ENCODE measurements at regions not wholly inside any gene's neighbourhood (a gene's known extent, or its start where the extent isn't known, plus 50 kb on each side); places are given as distances from the start of the nearest gene placed in this dataset.

DNA sequence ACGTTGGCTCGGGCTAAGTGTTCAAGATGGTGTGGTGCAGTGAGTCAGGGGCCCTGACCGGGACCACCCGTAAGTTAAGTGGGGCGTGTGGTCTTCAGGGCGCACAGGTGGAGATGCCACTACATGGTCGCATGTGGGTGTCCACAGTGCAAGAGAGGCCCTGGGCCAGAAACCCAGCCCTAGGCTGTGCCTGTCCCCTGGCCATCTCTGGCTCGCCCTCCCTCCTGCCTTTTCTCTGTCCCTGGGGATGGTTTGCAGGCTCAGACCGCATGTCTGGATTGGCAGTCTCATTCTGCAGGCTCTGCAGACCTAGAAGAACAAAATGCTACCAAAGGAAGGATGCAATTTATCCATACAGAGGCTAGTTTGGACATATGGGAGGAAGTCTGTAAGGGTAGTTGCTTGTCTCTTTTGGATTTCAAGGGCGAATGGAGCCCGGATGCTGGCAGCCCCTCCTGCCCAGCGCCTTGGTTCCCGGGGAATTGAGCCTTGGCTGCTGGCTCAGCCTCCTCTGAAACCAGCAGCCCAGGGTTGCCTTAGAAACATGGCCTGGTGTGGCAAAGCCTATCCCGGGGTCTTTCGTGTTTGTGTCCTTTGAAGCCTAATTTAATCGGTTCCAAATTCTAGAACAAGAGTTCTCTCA lies 417.5 kb upstream of the HS6ST1 start:
- no peaks in the 10 kb centered on the region for H3K9me3 Mint-ChIP-seq
- no peak for DNase-seq
- H3K4me1 Mint-ChIP-seq = peaks cover 13 to 23% (median 20%) of the 10 kb centered on the region in 3 donors
- H3K4me3 Mint-ChIP-seq = peak overlapping the region; percentile 44 to 88 (median 76)
- H3K27ac Mint-ChIP-seq = peak overlapping the region in 1 of 6 donors; percentile 76
- H3K27me3 Mint-ChIP-seq = peaks cover 12 to 17% (median 14%) of the 10 kb centered on the region in 3 donors
- ATAC-seq (ENCODE audit: low read depth in 2 of 2) = no peak
- no peaks in the 10 kb centered on the region for H3K36me3 Mint-ChIP-seq

- H3K36me3 Mint-ChIP-seq = no peaks in the 10 kb centered on the region
- ATAC-seq (ENCODE audit: low read depth in 2 of 2) (peak; percentile 59 to 65), DNase-seq (peak; percentile 58)
- peak overlapping the region; percentile 44 to 88 (median 76) for H3K4me3 Mint-ChIP-seq
- no peak overlapping the region for H3K27ac Mint-ChIP-seq
- no peaks in the 10 kb centered on the region for H3K9me3 Mint-ChIP-seq
- H3K4me1 Mint-ChIP-seq = peaks cover 13 to 23% (median 20%) of the 10 kb centered on the region in 3 donors
- H3K27me3 Mint-ChIP-seq = peaks cover 12 to 17% (median 14%) of the 10 kb centered on the region in 3 donors
These were observed 418.2 kb upstream of the HS6ST1 start for GRCh38 chr2:128736689-128737545.

DNA sequence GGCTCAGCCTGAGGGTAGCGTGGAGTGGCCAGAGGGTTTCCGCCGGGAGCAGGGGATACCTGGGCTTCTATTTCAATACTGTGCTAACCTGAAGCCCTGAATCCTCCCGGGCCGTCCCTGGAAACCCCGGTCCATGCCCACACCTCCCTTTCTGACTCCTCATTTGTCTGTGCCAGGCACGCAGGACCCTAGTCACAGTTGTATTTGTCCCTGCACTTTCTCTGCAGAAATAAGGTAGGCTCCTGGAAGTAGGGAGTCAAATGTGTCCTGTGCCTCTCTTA lies 418.8 kb upstream of the HS6ST1 start:
- H3K27me3 Mint-ChIP-seq = peaks cover 12 to 17% (median 14%) of the 10 kb centered on the region in 3 donors
- no peak overlapping the region for H3K27ac Mint-ChIP-seq
- H3K4me1 Mint-ChIP-seq = peaks cover 13 to 23% (median 20%) of the 10 kb centered on the region in 3 donors
- DNase-seq (no peak), ATAC-seq (ENCODE audit: low read depth in 2 of 2) (no peak)
- H3K36me3 Mint-ChIP-seq = no peaks in the 10 kb centered on the region
- no peaks in the 10 kb centered on the region for H3K9me3 Mint-ChIP-seq
- H3K4me3 Mint-ChIP-seq = peak overlapping the region in 5 of 8 donors; percentile 15 to 54 (median 34)

DNA sequence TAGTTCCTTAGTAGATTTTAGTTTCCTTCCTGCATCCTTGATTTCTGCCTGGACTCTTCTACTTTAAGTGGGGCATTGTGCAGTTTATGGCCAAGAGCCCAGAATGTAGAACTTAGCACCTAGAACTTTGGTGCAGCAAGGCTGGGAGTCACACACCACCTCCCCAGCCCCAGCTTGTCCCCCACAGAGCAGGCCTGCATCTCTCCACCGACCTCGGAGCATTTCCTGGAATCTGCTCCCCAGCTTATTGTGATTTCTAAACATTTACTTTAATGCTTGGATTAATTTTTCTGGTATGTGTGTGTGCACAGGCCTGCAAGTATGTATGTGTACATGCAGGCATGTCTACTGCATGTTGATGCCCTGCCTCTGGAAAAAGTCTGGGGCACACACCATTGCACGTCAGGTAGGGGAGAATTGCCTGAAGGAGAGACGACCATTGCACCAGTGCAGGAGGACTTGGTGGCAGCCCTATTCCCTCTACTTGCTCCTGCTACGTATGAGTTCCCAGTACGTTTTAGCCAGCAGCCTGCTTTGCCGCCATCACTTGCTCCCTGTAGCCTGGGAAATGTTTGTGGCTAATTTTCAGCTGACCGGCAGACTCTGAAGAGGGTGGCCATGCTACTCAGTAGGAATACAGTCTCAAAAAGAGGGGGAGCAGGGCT lies 419.9 kb upstream of the HS6ST1 start:
- no peak for ATAC-seq (ENCODE audit: low read depth in 2 of 2)
- Mint-ChIP-seq H3K27me3 (peaks cover 7 to 17% (median 12%) of the 10 kb centered on the region in 3 donors), H3K27ac (peak overlapping the region in 1 of 6 donors; percentile 15), H3K4me3 (peak overlapping the region in 1 of 8 donors; percentile 57), H3K9me3 (no peaks in the 10 kb centered on the region), H3K4me1 (peaks cover 13 to 23% (median 20%) of the 10 kb centered on the region in 3 donors), H3K36me3 (no peaks in the 10 kb centered on the region)
- DNase-seq = no peak

GRCh38 chr2:128742467-128742866 lies 423.8 kb upstream of the HS6ST1 start:
- ATAC-seq (ENCODE audit: low read depth in 2 of 2) (no peak), DNase-seq (no peak)
- H3K4me1 Mint-ChIP-seq = no peaks in the 10 kb centered on the region
- H3K27ac Mint-ChIP-seq = no peak overlapping the region
- H3K9me3 Mint-ChIP-seq = no peaks in the 10 kb centered on the region
- no peak overlapping the region for H3K4me3 Mint-ChIP-seq
- H3K36me3 Mint-ChIP-seq = no peaks in the 10 kb centered on the region
- H3K27me3 Mint-ChIP-seq = peaks cover 0 to 7% (median 0%) of the 10 kb centered on the region in 3 donors

- Mint-ChIP-seq H3K27me3 (no peaks in the 10 kb centered on the region), H3K4me1 (peaks cover 0 to 5% (median 4%) of the 10 kb centered on the region in 3 donors), H3K4me3 (no peak overlapping the region), H3K36me3 (no peaks in the 10 kb centered on the region), H3K9me3 (no peaks in the 10 kb centered on the region), H3K27ac (no peak overlapping the region)
- no peak for ATAC-seq (ENCODE audit: low read depth in 2 of 2)
- DNase-seq = no peak
These were observed 427.3 kb upstream of the HS6ST1 start for GRCh38 chr2:128745946-128746345.

GRCh38 chr2:128746356-128746755 lies 427.7 kb upstream of the HS6ST1 start:
- H3K4me3 Mint-ChIP-seq = no peak overlapping the region
- no peak for ATAC-seq (ENCODE audit: low read depth in 2 of 2)

GRCh38 chr2:128748336-128748735 lies 429.7 kb upstream of the HS6ST1 start:
- no peak for ATAC-seq (ENCODE audit: low read depth in 2 of 2)
- Mint-ChIP-seq H3K4me3 (no peak overlapping the region), H3K36me3 (no peaks in the 10 kb centered on the region)

More at GRCh38 chr2:128746356-128746755, 427.7 kb upstream of the HS6ST1 start:
- Mint-ChIP-seq H3K27ac (no peak overlapping the region), H3K4me1 (peaks cover 0 to 6% (median 5%) of the 10 kb centered on the region in 3 donors), H3K27me3 (no peaks in the 10 kb centered on the region), H3K36me3 (no peaks in the 10 kb centered on the region), H3K9me3 (no peaks in the 10 kb centered on the region)
- no peak for DNase-seq

GRCh38 chr2:128748835-128749605 lies 430.4 kb upstream of the HS6ST1 start:
- Mint-ChIP-seq H3K4me1 (peaks cover 12 to 23% (median 22%) of the 10 kb centered on the region in 3 donors), H3K36me3 (no peaks in the 10 kb centered on the region)

More at GRCh38 chr2:128748336-128748735, 429.7 kb upstream of the HS6ST1 start:
- peaks cover 7 to 16% (median 16%) of the 10 kb centered on the region in 3 donors for H3K4me1 Mint-ChIP-seq
- H3K9me3 Mint-ChIP-seq = no peaks in the 10 kb centered on the region
- H3K27ac Mint-ChIP-seq = no peak overlapping the region
- DNase-seq = no peak
- H3K27me3 Mint-ChIP-seq = no peaks in the 10 kb centered on the region

DNA sequence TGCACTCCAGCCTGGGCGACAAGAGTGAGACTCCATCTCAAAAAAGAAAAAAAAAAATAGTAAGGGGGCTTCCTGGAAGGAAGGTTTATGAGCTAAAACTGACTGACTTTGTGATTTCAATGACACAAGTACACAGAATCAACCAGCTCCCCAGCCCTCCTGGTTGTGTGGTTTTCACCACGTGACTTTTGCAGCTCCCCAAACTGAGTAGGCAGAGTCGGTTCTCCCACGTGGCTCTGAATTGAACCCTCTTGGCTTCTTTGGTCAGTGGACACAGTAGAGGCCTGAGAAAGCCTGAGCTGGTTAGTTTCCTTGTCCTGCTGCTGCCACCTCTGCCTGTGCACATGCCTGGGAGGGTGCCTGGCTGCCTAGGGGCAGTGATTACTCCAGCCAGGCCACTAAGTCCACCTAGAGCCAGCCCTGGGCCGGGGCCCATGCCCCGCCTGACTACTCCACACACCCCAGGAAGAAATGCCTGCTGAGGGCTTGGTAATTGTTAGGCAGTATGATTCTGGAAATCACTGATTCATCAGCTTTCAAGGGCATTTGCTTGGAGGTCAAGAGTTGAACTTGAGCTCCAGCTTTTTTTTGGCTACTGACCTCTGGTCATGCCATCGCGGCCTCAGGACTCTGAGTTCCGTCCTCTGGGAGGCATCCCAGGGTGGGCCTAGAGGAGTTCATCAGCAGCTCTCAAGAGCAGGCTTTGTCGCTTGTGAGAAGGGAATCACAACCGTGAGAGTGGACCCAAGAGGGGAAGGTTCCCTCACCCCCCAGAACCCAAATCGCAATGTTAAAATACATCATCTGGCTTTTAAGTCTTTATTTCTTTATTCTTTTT lies 431.9 kb upstream of the HS6ST1 start:
- DNase-seq (no peak), ATAC-seq (ENCODE audit: low read depth in 2 of 2) (no peak)
- H3K27me3 Mint-ChIP-seq = no peaks in the 10 kb centered on the region
- no peaks in the 10 kb centered on the region for H3K36me3 Mint-ChIP-seq
- peaks cover 26 to 38% (median 38%) of the 10 kb centered on the region in 3 donors for H3K4me1 Mint-ChIP-seq
- no peaks in the 10 kb centered on the region for H3K9me3 Mint-ChIP-seq
- H3K4me3 Mint-ChIP-seq = no peak overlapping the region
- H3K27ac Mint-ChIP-seq = peak overlapping the region in 1 of 6 donors; percentile 20

More at GRCh38 chr2:128748835-128749605, 430.4 kb upstream of the HS6ST1 start:
- Mint-ChIP-seq H3K9me3 (no peaks in the 10 kb centered on the region), H3K27me3 (no peaks in the 10 kb centered on the region), H3K4me3 (no peak overlapping the region), H3K27ac (no peak overlapping the region)
- ATAC-seq (ENCODE audit: low read depth in 2 of 2) = no peak
- DNase-seq = no peak

- ATAC-seq (ENCODE audit: low read depth in 2 of 2) = no peak
- peak overlapping the region in 2 of 8 donors; percentile 19 to 49 for H3K4me3 Mint-ChIP-seq
These were observed 433.1 kb upstream of the HS6ST1 start for GRCh38 chr2:128751746-128752145.

DNA sequence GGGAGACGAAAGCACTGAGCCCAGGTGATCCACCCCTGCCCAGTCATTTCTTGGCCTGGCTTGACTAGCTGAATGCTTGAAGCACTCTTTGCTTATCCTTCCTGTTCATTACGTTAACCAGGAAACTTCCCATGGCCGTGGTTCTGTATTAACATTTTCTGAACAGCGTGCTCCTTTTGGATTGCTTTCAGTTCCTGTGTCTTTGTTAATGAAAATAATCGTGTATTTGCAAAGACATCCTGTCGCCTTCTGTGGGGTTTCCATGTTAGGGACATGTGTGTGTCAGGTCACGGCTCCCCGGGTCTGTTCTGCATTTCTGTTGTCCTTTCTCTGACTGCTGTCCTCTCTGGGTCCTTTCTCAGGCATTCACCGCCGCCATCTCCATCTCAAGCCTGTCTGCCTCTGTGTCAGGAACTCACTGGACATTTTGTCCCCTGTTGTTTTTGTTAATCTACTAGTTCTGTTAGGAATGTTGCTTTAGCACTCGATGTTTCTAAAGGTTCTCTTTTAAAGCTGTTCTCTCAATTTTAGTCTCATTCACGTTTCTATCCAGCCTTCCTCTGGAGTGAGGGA lies 434.1 kb upstream of the HS6ST1 start:
- no peaks in the 10 kb centered on the region for H3K36me3 Mint-ChIP-seq
- H3K4me1 Mint-ChIP-seq = peaks cover 29 to 53% (median 48%) of the 10 kb centered on the region in 3 donors
- DNase-seq (no peak), ATAC-seq (ENCODE audit: low read depth in 2 of 2) (no peak)
- peak overlapping the region in 3 of 6 donors; percentile 52 to 94 (median 53) for H3K27ac Mint-ChIP-seq
- peak overlapping the region in 4 of 8 donors; percentile 26 to 84 (median 66) for H3K4me3 Mint-ChIP-seq
- H3K9me3 Mint-ChIP-seq = no peaks in the 10 kb centered on the region
- no peaks in the 10 kb centered on the region for H3K27me3 Mint-ChIP-seq

More at GRCh38 chr2:128751746-128752145, 433.1 kb upstream of the HS6ST1 start:
- Mint-ChIP-seq H3K9me3 (no peaks in the 10 kb centered on the region), H3K27ac (peak overlapping the region in 5 of 6 donors; percentile 2 to 65 (median 32)), H3K36me3 (no peaks in the 10 kb centered on the region), H3K27me3 (no peaks in the 10 kb centered on the region), H3K4me1 (peaks cover 29 to 48% (median 48%) of the 10 kb centered on the region in 3 donors)
- no peak for DNase-seq
